ENCODE measurements at regions not wholly inside any gene's neighbourhood (a gene's known extent, or its start where the extent isn't known, plus 50 kb on each side); places are given as distances from the start of the nearest gene placed in this dataset.

- CTCF ChIA-PET (ENCODE audit: partially characterized antibody) = no interaction called here
- no peaks in the 10 kb centered on the region for H4K20me1 ChIP-seq (replicated peaks in 1 of 2; ENCODE audit: control insufficient read depth in 1 of 2, insufficient read depth in 2 of 2, low read length in 2 of 2)
- H3K36me3 ChIP-seq (ENCODE audit: control insufficient read depth in 2 of 4, insufficient read depth in 4 of 4, low read length in 3 of 4) = no peaks in the 10 kb centered on the region
These were observed 139.4 kb upstream of the PFN2 start for GRCh38 chr3:150110097-150110496.

More at GRCh38 chr3:150110097-150110496, 139.4 kb upstream of the PFN2 start:
- Histone ChIP-seq H2BK12ac (ENCODE audit: low read depth, low read length) (no peak overlapping the region), H3K4me3 (ENCODE audit: extremely low read depth in 1 of 4, insufficient read depth in 2 of 4, low read depth in 3 of 4, low read length in 4 of 4) (no peak overlapping the region), H4K91ac (replicated peaks; ENCODE audit: insufficient read length, low read length) (no peak overlapping the region), H2BK20ac (ENCODE audit: low read length) (no peak overlapping the region), H3K27ac (ENCODE audit: low read depth, low read length) (no peak overlapping the region), H3K4ac (replicated peaks; ENCODE audit: insufficient read length, low read depth, low read length) (no peak overlapping the region), H4K5ac (ENCODE audit: insufficient read length, low read depth, low read length) (no peak overlapping the region), H3K4me1 (replicated peaks in 1 of 4; ENCODE audit: control insufficient read depth in 3 of 4, insufficient read depth in 4 of 4, low read length in 3 of 4) (peaks cover 0 to 14% (median 9%) of the 10 kb centered on the region in 4 experiments; a peak in 4 of 7 replicates), H3K27me3 (replicated peaks in 1 of 4; ENCODE audit: control insufficient read depth in 3 of 4, extremely low read depth in 1 of 4, insufficient read depth in 3 of 4, low read length in 3 of 4) (no peaks in the 10 kb centered on the region), H4K8ac (ENCODE audit: extremely low read depth, insufficient read depth, low read length) (no peak overlapping the region), H2BK120ac (replicated peaks; ENCODE audit: low read depth, low read length) (no peak overlapping the region), H2BK15ac (ENCODE audit: low read length) (no peak overlapping the region), H3K79me1 (ENCODE audit: low read depth, low read length) (no peaks in the 10 kb centered on the region), H3K79me2 (ENCODE audit: control insufficient read depth in 1 of 2, insufficient read depth in 2 of 2, low read length in 2 of 2) (no peaks in the 10 kb centered on the region), H2AFZ (ENCODE audit: low read length) (no peak overlapping the region), H2AK5ac (ENCODE audit: low read depth, low read length) (no peak overlapping the region), H3K9me3 (ENCODE audit: insufficient read depth in 2 of 2, low read depth in 1 of 2, low read length in 1 of 2) (no peaks in the 10 kb centered on the region), H2BK5ac (ENCODE audit: low read depth, low read length) (no peak overlapping the region), H3K23ac (ENCODE audit: insufficient read length) (no peak overlapping the region), H3K18ac (ENCODE audit: extremely low read depth, low read length) (no peak overlapping the region), H3K14ac (ENCODE audit: insufficient read length) (no peak overlapping the region), H3K56ac (replicated peaks; ENCODE audit: insufficient read length, low read depth, low read length) (no peak overlapping the region), H3K9ac (replicated peaks in 1 of 4; ENCODE audit: extremely low read depth in 1 of 4, low read depth in 3 of 4, low read length in 3 of 4) (no peak overlapping the region), H3K4me2 (ENCODE audit: insufficient read depth in 1 of 2, low read depth in 2 of 2, low read length in 2 of 2) (no peak overlapping the region), H3K23me2 (ENCODE audit: low read depth, low read length) (no peaks in the 10 kb centered on the region)
- 92% methylated on average over 5 of the region's 5 CpGs; no CpG with 5 or more reads in 1 of the 2 experiments for WGBS, 2 experiments (ENCODE audit: extremely low coverage in 1 of 2, insufficient coverage in 1 of 2, insufficient read length in 1 of 2, insufficient replicate concordance in 2 of 2, low coverage in 1 of 2, low lambda C conversion rate in 2 of 2, missing lambda C conversion rate in 1 of 2)
- POLR2A ChIA-PET (ENCODE audit: partially characterized antibody) = no interaction called here
- TF ChIP-seq SP2 (IDR thresholded peaks at IDR 0.05; ENCODE audit: low read length) = no peak
- TF ChIP-seq TEAD4 (IDR thresholded peaks at IDR 0.05; ENCODE audit: low read depth, low read length) = no peak
- FAIRE-seq (no peak), DNase-seq (ENCODE audit: low read depth in 1 of 2, low spot score in 2 of 2) (no peak)
